NCI-H82 (cell line): ENCODE measurements at regions not wholly inside any gene's neighbourhood (a gene's known extent, or its start where the extent isn't known, plus 50 kb on each side); places are given as distances from the start of the nearest gene placed in this dataset.

ENCODE experiments used
- DNase-seq: peaks from one replicate; lab custom pipeline; 2025; lab: John Stamatoyannopoulos, UW

GRCh38 chr3:81974751-81975150, 213.3 kb upstream of the GBE1 start:
- DNase-seq: peak; percentile 51

- DNase-seq: no peak
These were observed 207.2 kb upstream of the GBE1 start for GRCh38 chr3:81968658-81969057.

DNA sequence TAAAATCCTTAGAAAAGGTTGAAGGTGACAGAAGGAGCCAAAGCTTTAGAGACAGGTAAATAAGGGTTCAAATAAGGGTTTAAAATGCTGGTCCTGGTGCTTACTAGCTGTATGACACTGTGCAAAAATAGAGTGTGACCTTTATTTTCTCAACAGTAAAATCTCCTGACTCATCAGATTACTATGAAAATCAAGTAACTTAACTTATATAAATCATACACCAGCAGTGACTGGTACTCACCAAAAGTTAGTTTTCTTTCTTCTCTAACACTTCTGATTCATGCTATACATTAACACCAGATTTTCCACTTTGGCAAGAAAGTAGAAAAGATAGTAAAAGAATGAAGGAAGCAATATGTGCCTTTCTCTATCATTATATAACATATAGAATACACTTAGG, 205.9 kb upstream of the GBE1 start:
- no peak for DNase-seq

DNA sequence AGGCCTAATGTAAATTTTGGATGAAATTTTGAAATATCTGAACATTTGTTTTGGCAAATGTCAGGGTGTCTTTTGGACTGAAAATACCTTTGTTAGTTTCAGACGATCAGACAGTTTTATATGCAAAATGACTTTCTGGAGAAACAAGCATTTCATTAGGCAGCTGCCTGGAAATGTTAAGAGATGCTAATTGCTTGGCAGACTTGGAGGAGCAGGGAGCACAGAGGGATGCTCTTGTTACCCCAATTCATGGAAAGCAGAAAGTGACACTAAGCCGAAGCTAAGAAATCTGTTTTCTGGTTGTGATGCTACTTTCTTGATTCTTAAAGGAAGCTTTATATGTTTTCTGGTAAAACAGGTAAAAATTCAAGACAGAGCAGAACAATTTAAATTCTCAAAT, 204.3 kb upstream of the GBE1 start:
- no peak for DNase-seq

DNA sequence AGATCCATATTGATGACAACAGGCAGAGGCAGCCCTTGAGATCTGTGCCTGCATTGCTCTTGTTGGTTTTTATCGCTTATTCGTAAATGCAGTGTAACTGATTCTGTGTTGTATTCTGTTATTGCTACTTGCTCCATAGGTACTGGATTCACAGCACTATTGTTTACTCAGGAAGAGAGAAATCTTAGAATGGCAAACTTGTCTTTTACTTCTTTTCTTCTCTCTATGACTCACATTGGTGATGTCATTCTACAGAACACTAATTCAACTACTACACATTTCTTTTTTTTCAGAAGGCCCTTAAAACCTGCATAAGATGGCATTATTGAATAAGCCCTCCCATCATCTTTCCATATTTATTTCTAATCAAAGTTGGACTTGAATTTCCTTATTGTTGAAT, 201.0 kb upstream of the GBE1 start:
- no peak for DNase-seq

GRCh38 chr3:81958972-81959640, 197.7 kb upstream of the GBE1 start:
- no peak for DNase-seq

- no peak for DNase-seq
These were observed 194.4 kb upstream of the GBE1 start for GRCh38 chr3:81955878-81956277.

- DNase-seq: no peak
These were observed 191.7 kb upstream of the GBE1 start for GRCh38 chr3:81953111-81953510.

- DNase-seq: no peak
These were observed 190.7 kb upstream of the GBE1 start for GRCh38 chr3:81952141-81952540.

DNA sequence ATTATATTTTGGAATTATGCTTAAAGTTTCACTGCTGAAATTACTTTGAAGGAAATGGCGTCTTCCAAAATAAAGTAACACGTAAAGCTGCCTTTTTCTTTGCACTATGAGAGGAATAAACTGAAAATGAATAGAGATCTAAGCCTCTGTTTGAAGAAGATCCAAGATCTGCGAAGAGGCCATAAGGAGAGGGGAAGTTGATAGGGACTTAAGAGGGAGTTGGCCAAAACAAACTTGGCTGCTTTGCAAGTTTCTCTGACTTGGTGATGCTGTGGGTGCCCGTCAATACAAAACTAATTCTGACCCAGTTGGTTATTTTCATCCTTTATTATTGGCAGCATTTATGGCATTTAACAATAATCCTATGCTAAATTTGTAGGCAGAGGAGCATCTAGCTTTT, 190.2 kb upstream of the GBE1 start:
- no peak for DNase-seq

DNA sequence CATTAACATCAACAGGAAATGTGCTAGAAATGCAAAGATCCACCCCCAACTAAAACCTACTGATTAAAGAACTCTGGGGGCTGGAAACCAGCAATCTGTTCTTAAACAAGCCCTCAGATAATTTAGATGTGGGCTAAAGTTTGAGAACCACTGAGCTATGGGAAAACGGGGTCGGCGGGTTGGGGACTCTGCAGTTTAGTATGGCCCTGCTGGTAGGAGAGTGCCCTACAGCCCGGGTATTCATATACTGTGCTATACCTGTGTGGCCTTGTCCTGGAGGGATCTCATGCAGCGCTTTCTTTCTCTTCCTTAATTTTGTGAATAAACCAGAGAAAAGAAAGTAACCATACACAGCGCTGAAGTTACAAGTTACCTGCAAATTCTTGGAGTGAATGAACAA, 189.7 kb upstream of the GBE1 start:
- DNase-seq: no peak

GRCh38 chr3:81947359-81947758, 185.9 kb upstream of the GBE1 start:
- no peak for DNase-seq

- DNase-seq: no peak
These were observed 177.2 kb upstream of the GBE1 start for GRCh38 chr3:81938681-81939080.

DNA sequence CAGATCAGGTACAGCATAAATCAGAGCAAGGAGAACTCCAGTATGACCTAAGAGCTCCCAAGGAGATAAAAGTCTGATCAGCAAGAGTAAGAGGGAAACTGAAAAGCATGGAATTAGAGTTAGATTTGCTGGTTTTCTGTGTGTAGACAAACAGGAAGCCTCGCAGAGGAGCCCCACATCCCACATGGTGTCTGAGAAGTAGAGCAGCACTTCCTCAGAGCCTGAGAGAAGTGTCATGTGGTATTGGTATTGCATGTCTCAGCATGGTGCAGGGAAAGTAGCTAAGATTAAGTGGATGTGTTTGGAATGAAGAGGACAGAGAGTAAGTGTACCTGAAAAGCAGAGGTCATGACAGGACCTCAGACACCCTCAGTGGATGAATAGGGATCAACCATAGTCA, 175.4 kb upstream of the GBE1 start:
- DNase-seq: no peak

DNA sequence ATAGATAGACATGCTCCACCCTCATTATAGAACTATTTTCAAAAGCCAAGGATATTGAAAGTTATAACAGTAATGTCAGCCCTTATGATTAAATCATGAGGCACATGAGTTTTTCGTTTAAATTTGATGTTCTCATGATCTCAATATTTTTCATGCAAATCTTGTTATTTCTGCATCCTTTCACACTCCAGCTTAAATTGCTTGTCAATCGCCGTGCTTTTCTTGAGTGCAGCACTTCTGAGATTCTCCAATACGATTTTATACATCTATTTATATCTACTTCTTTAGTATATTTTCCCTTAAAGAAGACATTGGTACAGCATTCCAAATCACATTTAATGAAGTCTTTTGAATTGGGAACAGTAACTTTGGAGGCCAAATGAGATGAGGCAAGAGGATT, 171.2 kb upstream of the GBE1 start:
- DNase-seq: no peak

DNA sequence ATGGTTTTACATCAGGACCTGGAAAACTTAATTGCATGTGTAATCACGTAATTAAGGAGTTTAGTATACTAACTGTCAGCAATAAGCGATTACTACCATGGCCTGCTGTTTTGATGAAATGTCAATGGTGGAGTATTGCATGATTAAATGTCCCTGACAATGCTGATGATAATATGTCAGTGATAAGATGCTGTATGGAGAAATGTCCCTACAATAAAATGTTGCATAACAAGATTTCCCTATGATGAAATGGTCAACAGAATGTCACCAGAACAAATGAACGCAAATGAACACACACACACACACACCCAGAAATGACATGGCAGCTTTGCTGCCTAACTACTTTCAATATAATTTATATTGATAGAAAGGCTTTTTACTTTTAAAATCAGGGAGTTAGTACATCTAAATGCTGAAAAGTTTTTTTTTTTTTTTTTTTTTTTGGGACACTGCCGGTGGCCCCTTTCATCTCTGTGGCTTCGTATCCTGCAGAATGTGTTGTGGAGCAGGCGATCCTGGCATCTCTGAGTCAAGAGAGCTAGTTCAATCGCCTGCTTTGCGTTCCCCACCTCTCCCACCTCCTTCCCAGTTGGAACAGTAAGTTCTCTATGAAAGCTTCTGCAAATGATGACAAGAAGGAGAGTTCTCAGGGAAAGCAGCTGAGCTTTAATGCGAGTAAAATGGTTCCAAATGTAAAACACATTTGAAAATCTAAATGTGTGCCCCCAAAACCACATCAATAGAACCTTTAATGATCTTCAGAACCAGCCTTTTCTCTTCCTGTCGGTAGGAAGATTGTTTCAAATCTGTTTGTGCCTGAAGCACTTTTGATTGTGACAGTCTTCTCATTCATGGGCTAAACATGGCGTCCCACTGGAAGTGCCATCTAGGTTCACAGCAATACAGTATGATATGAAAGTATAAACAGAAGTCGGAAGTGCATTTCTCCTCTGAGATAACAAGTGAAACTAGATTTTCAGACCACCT, 170.1 kb upstream of the GBE1 start:
- no peak for DNase-seq

- DNase-seq: peak; percentile 32
These were observed 168.3 kb upstream of the GBE1 start for GRCh38 chr3:81929697-81930096.

DNA sequence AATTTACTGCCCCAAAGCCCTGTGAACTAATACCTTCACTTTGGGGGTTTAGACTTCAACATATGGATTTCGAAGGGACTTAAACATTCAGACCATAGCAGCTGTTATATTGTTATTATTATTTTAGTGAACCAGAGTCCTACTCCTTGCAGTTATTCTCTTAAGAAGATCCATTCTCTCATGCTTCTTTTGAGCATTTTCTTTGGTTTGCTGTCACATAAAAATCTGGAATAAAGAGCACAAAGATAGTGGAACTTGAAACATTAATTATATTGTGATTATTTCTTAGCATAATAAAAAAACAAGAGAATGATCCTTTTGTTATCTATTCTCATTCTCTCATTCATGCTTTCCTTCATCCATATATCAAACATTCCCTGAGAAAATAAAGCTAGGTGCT, 166.4 kb upstream of the GBE1 start:
- no peak for DNase-seq

GRCh38 chr3:81925385-81925784, 163.9 kb upstream of the GBE1 start:
- DNase-seq: no peak

DNA sequence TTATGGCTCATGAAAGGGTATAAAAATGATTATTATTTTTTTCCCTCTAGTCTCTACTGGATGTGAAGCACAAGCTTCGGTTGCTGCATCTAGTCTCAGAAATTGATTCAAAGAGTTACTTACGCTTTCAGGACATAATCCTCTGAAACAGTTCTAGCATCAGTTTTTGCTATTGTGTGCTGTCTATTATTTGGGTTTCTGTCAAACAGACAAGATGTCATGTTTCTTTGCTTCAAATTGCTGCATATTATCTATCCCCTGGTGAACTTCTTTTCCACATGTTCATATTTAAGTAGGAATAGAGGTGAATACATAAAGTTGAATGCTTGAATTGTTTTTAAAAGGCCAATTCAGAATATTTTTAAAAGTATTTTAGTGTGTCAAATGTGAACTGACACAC, 161.6 kb upstream of the GBE1 start:
- DNase-seq: no peak

DNA sequence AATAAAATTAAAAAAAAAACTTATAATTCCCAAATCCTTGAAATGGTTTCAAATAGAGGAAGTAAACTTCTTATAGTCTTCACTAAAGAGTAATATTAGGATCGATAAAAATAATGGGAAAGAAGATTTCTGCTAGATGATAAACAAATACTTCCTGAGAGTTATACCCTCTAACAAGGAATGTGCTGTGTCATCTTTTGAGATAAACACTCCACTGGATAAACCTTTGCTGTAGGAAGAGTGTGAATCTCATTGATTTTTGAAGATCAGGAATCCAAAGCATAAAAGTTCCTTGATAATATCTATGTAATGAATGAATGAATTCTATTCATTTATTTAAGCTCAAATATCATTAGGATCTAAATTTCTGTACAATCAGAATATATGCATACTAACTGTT, 161.0 kb upstream of the GBE1 start:
- no peak for DNase-seq

DNA sequence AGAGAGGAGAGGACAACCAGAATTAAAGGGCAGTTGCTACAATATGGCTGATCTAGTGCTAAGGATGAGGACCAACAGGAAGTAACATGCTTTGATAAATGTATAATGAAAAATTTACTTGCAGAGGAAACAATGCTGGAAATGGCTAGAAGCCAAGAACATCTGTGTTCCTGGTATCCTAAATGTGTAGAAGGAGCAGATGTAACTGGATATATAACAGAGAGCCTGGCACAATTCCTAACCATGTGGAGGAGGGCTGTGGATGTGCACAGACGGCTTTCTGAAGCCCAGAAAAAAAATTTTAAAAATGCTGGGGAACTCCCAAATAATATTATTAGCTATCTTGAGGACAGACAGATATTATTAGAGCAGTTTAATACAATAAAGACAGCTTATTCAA, 159.4 kb upstream of the GBE1 start:
- DNase-seq: no peak

GRCh38 chr3:81916890-81917289, 155.4 kb upstream of the GBE1 start:
- DNase-seq: no peak
